ENCODE measurements at regions not wholly inside any gene's neighbourhood (a gene's known extent, or its start where the extent isn't known, plus 50 kb on each side); places are given as distances from the start of the nearest gene placed in this dataset.

- TF ChIP-seq, protein P1, sequence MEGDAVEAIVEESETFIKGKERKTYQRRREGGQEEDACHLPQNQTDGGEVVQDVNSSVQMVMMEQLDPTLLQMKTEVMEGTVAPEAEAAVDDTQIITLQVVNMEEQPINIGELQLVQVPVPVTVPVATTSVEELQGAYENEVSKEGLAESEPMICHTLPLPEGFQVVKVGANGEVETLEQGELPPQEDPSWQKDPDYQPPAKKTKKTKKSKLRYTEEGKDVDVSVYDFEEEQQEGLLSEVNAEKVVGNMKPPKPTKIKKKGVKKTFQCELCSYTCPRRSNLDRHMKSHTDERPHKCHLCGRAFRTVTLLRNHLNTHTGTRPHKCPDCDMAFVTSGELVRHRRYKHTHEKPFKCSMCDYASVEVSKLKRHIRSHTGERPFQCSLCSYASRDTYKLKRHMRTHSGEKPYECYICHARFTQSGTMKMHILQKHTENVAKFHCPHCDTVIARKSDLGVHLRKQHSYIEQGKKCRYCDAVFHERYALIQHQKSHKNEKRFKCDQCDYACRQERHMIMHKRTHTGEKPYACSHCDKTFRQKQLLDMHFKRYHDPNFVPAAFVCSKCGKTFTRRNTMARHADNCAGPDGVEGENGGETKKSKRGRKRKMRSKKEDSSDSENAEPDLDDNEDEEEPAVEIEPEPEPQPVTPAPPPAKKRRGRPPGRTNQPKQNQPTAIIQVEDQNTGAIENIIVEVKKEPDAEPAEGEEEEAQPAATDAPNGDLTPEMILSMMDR (IDR thresholded peaks at IDR 0.05), result no peak
- Histone ChIP-seq H3K4me3 (no peak overlapping the region), H3K4me1 (no peaks in the 10 kb centered on the region), H3K27ac (no peak overlapping the region), H3K9me3 (no peaks in the 10 kb centered on the region), H3K27me3 (no peaks in the 10 kb centered on the region), H3K36me3 (no peaks in the 10 kb centered on the region)
- intact Hi-C loops (cut with DNase I), result loop anchor here in 2 of 3 donors (5.0 to 10.0 kb wide), 2 partner anchors 935 to 937 kb away; no protein-coding TSS in a partner anchor
- DNase-seq, result peak in 1 of 6 donors; percentile 21
- peak in 3 of 4 donors; percentile 42 to 63 (median 44) for ATAC-seq
- 22 to 27% methylated on average over 3 of the region's 3 CpGs for WGBS, 2 donors
- no peak for FAIRE-seq
These were observed 311.1 kb upstream of the CLINT1 start for GRCh38 chr5:158170060-158170459.

- Histone ChIP-seq H3K9me3 (no peaks in the 10 kb centered on the region), H3K4me3 (no peak overlapping the region), H3K27ac (no peak overlapping the region), H3K36me3 (no peaks in the 10 kb centered on the region), H3K4me1 (no peaks in the 10 kb centered on the region), H3K27me3 (no peaks in the 10 kb centered on the region)
- TF ChIP-seq, protein P1 (IDR thresholded peaks at IDR 0.05), result no peak
- whole genome bisulfite sequencing, 2 donors, result 67 to 76% methylated on average over 5 of the region's 5 CpGs
- FAIRE-seq (no peak), ATAC-seq (no peak), DNase-seq (no peak)
- intact Hi-C loops (cut with DNase I), result no loop called here
These were observed 307.5 kb upstream of the CLINT1 start for GRCh38 chr5:158166424-158166823.

DNA sequence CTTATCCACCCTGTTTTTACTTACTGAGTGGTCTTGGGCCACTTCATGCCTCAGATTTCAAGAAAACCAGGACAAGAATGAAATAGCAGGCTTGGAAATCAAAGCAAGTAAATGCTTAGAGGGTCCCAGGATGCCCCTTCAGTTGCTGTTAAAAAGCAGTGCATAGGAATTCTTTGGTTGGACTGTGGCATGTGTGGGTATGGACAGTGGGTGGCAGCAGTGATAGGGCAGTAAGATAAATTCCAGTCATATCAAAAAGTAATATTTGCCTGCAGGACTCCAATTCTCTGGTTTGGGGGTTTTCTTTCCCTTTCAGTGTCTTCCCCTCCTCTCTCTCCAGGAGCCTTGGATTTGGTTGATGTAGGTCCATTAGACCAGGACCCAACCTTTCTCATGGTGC, 306.7 kb upstream of the CLINT1 start:
- H3K27me3 ChIP-seq, result no peaks in the 10 kb centered on the region
- no peaks in the 10 kb centered on the region for H3K36me3 ChIP-seq
- DNase-seq (no peak), FAIRE-seq (no peak), ATAC-seq (no peak)
- no peak overlapping the region for H3K27ac ChIP-seq
- intact Hi-C loops (cut with DNase I), result no loop called here
- no peak overlapping the region for H3K4me3 ChIP-seq
- H3K4me1 ChIP-seq, result no peaks in the 10 kb centered on the region
- TF ChIP-seq, protein P1 (IDR thresholded peaks at IDR 0.05), result no peak
- no peaks in the 10 kb centered on the region for H3K9me3 ChIP-seq

- Histone ChIP-seq H3K4me1 (no peaks in the 10 kb centered on the region), H3K36me3 (no peaks in the 10 kb centered on the region), H3K27ac (no peak overlapping the region), H3K27me3 (no peaks in the 10 kb centered on the region), H3K4me3 (no peak overlapping the region), H3K9me3 (no peaks in the 10 kb centered on the region)
- intact Hi-C loops (cut with DNase I), result no loop called here
- no peak for ATAC-seq
- 63 to 73% methylated on average over 4 of the region's 4 CpGs for WGBS, 2 donors
- TF ChIP-seq, protein P1 (IDR thresholded peaks at IDR 0.05), result no peak
- no peak for FAIRE-seq
- no peak for DNase-seq
These were observed 305.5 kb upstream of the CLINT1 start for GRCh38 chr5:158164296-158165047.

Measured in pancreas (tissue), 10 donors.